ENCODE measurements at regions not wholly inside any gene's neighbourhood (a gene's known extent, or its start where the extent isn't known, plus 50 kb on each side); places are given as distances from the start of the nearest gene placed in this dataset.
"Not testable (repeated sequence)": the region's sequence is repeated elsewhere in the genome, so short reads cannot be mapped to it uniquely, and the experiment has no call there.

DNA sequence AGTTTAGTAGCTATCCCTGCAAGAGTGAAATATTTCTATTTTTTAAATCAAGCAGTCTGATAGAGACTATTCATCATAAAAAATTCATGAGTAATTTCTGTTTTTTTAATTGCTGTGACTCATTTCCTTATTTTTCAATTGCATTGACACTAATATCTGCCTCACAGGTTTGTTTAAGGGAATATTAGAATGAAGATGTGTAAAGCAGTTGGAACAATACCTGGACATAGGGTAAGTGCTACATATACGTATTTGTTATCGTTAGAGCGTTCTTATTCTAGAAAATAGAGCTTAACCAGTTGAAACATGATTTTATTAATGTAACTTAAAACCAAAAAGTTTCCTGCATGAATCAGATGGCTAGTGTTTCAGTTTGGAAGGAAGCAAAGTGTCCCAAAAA, 2211.3 kb downstream of the PCDH7 start:
- in situ Hi-C loops (cut with HindIII; ENCODE audit: low pct_unique_long_range_greater_than_20kb, low sequenced_read_pairs) (no loop called here), intact Hi-C loops (cut with micrococcal nuclease; ENCODE audit: unreplicated experiment) (no loop called here)
- no peak overlapping the region for H3K27ac ChIP-seq (ENCODE audit: low read length)
- DNase-seq (ENCODE audit: low read depth, low spot score) (no peak), ATAC-seq (no peak)
- no peaks in the 10 kb centered on the region for H3K4me1 ChIP-seq (ENCODE audit: control insufficient read depth, insufficient read depth, low read length)
- no peaks in the 10 kb centered on the region for H3K9me3 ChIP-seq (ENCODE audit: control insufficient read depth, insufficient read depth, low read depth, low read length)
- no peak overlapping the region for H3K4me3 ChIP-seq (ENCODE audit: low read depth in 2 of 2, low read length in 2 of 2)
- no peaks in the 10 kb centered on the region for H3K27me3 ChIP-seq (ENCODE audit: control insufficient read depth, insufficient read depth, low read length)
- CTCF ChIA-PET, result no interaction called here
- BruUV-seq (replicated peaks), result no TSS peak
- H3K36me3 ChIP-seq (ENCODE audit: control insufficient read depth, insufficient read depth, low read length), result no peaks in the 10 kb centered on the region
- POLR2A ChIA-PET, result no interaction called here
- TF ChIP-seq POLR2AphosphoS5 (IDR thresholded peaks at IDR 0.05; ENCODE audit: low read depth, low read length) (no peak), SIN3A (IDR thresholded peaks at IDR 0.05; ENCODE audit: borderline replicate concordance, insufficient read depth, low read depth, low read length) (no peak), TCF7L2 (IDR thresholded peaks at IDR 0.05; ENCODE audit: low read depth, low read length) (no peak)

DNA sequence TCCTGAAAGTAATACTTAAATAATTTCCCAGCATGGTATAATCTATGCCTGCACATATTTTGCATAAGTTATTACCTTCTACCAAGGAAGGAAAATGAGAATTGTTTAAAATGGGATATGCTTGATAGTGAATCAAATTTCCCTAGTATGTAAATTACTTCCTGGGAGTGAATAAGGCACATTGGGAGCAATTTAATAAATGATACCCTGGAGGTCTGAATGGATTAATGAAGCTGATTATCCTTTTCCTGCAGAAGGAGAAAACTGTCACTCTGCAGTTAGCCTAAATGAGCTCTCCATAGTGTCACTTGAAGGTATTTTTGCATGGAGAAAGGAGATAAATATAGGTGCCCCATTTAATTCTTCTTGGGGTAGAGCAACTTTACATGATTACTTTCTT, 2212.0 kb downstream of the PCDH7 start:
- H3K27me3 ChIP-seq (ENCODE audit: control insufficient read depth, insufficient read depth, low read length), result no peaks in the 10 kb centered on the region
- H3K36me3 ChIP-seq (ENCODE audit: control insufficient read depth, insufficient read depth, low read length), result no peaks in the 10 kb centered on the region
- H3K4me3 ChIP-seq (ENCODE audit: low read depth in 2 of 2, low read length in 2 of 2), result no peak overlapping the region
- ChIA-PET CTCF (no interaction called here), POLR2A (no interaction called here)
- TF ChIP-seq TCF7L2 (IDR thresholded peaks at IDR 0.05; ENCODE audit: low read depth, low read length) (no peak), SIN3A (IDR thresholded peaks at IDR 0.05; ENCODE audit: borderline replicate concordance, insufficient read depth, low read depth, low read length) (no peak), POLR2AphosphoS5 (IDR thresholded peaks at IDR 0.05; ENCODE audit: low read depth, low read length) (no peak)
- TF ChIP-seq, protein P1, sequence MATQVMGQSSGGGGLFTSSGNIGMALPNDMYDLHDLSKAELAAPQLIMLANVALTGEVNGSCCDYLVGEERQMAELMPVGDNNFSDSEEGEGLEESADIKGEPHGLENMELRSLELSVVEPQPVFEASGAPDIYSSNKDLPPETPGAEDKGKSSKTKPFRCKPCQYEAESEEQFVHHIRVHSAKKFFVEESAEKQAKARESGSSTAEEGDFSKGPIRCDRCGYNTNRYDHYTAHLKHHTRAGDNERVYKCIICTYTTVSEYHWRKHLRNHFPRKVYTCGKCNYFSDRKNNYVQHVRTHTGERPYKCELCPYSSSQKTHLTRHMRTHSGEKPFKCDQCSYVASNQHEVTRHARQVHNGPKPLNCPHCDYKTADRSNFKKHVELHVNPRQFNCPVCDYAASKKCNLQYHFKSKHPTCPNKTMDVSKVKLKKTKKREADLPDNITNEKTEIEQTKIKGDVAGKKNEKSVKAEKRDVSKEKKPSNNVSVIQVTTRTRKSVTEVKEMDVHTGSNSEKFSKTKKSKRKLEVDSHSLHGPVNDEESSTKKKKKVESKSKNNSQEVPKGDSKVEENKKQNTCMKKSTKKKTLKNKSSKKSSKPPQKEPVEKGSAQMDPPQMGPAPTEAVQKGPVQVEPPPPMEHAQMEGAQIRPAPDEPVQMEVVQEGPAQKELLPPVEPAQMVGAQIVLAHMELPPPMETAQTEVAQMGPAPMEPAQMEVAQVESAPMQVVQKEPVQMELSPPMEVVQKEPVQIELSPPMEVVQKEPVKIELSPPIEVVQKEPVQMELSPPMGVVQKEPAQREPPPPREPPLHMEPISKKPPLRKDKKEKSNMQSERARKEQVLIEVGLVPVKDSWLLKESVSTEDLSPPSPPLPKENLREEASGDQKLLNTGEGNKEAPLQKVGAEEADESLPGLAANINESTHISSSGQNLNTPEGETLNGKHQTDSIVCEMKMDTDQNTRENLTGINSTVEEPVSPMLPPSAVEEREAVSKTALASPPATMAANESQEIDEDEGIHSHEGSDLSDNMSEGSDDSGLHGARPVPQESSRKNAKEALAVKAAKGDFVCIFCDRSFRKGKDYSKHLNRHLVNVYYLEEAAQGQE (IDR thresholded peaks at IDR 0.05; ENCODE audit: insufficient read depth in 1 of 2, low read depth in 2 of 2, low read length in 1 of 2), result no peak
- TF ChIP-seq, protein P2, sequence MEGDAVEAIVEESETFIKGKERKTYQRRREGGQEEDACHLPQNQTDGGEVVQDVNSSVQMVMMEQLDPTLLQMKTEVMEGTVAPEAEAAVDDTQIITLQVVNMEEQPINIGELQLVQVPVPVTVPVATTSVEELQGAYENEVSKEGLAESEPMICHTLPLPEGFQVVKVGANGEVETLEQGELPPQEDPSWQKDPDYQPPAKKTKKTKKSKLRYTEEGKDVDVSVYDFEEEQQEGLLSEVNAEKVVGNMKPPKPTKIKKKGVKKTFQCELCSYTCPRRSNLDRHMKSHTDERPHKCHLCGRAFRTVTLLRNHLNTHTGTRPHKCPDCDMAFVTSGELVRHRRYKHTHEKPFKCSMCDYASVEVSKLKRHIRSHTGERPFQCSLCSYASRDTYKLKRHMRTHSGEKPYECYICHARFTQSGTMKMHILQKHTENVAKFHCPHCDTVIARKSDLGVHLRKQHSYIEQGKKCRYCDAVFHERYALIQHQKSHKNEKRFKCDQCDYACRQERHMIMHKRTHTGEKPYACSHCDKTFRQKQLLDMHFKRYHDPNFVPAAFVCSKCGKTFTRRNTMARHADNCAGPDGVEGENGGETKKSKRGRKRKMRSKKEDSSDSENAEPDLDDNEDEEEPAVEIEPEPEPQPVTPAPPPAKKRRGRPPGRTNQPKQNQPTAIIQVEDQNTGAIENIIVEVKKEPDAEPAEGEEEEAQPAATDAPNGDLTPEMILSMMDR (IDR thresholded peaks at IDR 0.05), result no peak
- in situ Hi-C loops (cut with HindIII; ENCODE audit: low pct_unique_long_range_greater_than_20kb, low sequenced_read_pairs) (no loop called here), intact Hi-C loops (cut with micrococcal nuclease; ENCODE audit: unreplicated experiment) (no loop called here)
- ATAC-seq (no peak), DNase-seq (ENCODE audit: low read depth, low spot score) (no peak)
- BruUV-seq (replicated peaks), result no TSS peak
- no peaks in the 10 kb centered on the region for H3K9me3 ChIP-seq (ENCODE audit: control insufficient read depth, insufficient read depth, low read depth, low read length)
- no peak overlapping the region for H3K27ac ChIP-seq (ENCODE audit: low read length)
- no peaks in the 10 kb centered on the region for H3K4me1 ChIP-seq (ENCODE audit: control insufficient read depth, insufficient read depth, low read length)

DNA sequence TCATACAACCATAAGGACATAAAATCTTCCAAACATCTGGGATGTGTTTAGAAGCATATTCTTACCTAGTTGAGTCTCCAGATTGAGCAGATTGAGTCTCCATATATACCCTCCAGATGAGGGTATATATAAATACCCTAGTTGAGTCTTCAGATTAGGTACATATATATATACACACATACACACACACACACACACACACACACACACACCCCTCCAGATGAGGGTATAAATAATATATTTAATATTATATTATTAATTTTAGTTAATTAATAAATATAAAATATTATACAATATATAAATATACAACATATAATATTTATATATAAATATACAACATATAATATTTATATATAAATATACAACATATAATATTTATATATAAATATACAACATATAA, 2219.1 kb downstream of the PCDH7 start:
- in situ Hi-C loops (cut with HindIII; ENCODE audit: low pct_unique_long_range_greater_than_20kb, low sequenced_read_pairs); DNase-seq (ENCODE audit: low read depth, low spot score); H3K4me3 ChIP-seq (ENCODE audit: low read depth in 2 of 2, low read length in 2 of 2); intact Hi-C loops (cut with micrococcal nuclease; ENCODE audit: unreplicated experiment); BruUV-seq (replicated peaks); H3K36me3 ChIP-seq (ENCODE audit: control insufficient read depth, insufficient read depth, low read length); H3K27me3 ChIP-seq (ENCODE audit: control insufficient read depth, insufficient read depth, low read length); H3K9me3 ChIP-seq (ENCODE audit: control insufficient read depth, insufficient read depth, low read depth, low read length); ATAC-seq; CTCF ChIA-PET; POLR2A ChIA-PET; H3K27ac ChIP-seq (ENCODE audit: low read length); H3K4me1 ChIP-seq (ENCODE audit: control insufficient read depth, insufficient read depth, low read length): not testable (repeated sequence)

Data from Panc1 (cell line).